ENCODE measurements at regions not wholly inside any gene's neighbourhood (a gene's known extent, or its start where the extent isn't known, plus 50 kb on each side); places are given as distances from the start of the nearest gene placed in this dataset.

DNA sequence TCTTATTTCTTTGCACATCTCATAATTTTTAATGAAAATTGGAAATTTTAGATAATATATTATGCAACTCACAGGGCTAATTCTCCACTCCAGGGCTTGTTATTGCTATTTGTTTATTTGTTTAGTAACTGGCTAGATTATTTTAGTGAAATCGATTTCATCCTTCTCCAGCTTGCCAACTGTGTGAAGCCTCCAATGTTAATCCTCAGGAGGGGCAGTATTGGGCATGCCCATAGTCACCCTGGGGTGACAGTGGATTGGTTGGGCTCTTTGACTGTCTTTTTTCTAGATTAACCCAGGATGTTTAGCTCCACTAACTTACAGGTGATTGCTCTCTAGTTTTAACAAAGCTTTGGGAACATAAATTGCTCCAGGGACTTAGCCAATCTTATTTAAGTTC is 450.1 kb downstream of the BMP2 start:
- Mint-ChIP-seq H3K27ac (no peak overlapping the region), H3K4me3 (no peak overlapping the region), H3K36me3 (ENCODE audit: low read depth) (peaks cover 3% of the 10 kb centered on the region; the same call in 2 of the 3 replicates), H3K4me1 (peaks cover 18% of the 10 kb centered on the region), H3K9me3 (peaks cover 2% of the 10 kb centered on the region; the same call in 1 of the 3 replicates), H3K27me3 (ENCODE audit: insufficient read depth, low read depth, poor library complexity) (no peaks in the 10 kb centered on the region)
- H3F3A ChIP-seq (replicated peaks; ENCODE audit: low read depth): no peaks in the 10 kb centered on the region
- no peaks in the 10 kb centered on the region; the same call in 1 of the 2 replicates for H3K9me2 ChIP-seq (ENCODE audit: insufficient read depth)
- no peak overlapping the region for H3K4me3 ChIP-seq
- no peak overlapping the region for H3K4me2 ChIP-seq
- no peaks in the 10 kb centered on the region for H3K27me3 ChIP-seq (ENCODE audit: insufficient read depth)
- peaks cover 11% of the 10 kb centered on the region; the same call in 1 of the 2 replicates for H3K4me1 ChIP-seq (ENCODE audit: insufficient read depth)
- H3K27ac ChIP-seq (ENCODE audit: low read depth): no peak overlapping the region
- no peak for TF ChIP-seq NANOG (IDR thresholded peaks at IDR 0.05; ENCODE audit: borderline replicate concordance)
- no peak for TF ChIP-seq POLR2AphosphoS5 (IDR thresholded peaks at IDR 0.05; ENCODE audit: low read depth)
- TF ChIP-seq, protein P1, sequence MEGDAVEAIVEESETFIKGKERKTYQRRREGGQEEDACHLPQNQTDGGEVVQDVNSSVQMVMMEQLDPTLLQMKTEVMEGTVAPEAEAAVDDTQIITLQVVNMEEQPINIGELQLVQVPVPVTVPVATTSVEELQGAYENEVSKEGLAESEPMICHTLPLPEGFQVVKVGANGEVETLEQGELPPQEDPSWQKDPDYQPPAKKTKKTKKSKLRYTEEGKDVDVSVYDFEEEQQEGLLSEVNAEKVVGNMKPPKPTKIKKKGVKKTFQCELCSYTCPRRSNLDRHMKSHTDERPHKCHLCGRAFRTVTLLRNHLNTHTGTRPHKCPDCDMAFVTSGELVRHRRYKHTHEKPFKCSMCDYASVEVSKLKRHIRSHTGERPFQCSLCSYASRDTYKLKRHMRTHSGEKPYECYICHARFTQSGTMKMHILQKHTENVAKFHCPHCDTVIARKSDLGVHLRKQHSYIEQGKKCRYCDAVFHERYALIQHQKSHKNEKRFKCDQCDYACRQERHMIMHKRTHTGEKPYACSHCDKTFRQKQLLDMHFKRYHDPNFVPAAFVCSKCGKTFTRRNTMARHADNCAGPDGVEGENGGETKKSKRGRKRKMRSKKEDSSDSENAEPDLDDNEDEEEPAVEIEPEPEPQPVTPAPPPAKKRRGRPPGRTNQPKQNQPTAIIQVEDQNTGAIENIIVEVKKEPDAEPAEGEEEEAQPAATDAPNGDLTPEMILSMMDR (conservative IDR thresholded peaks at IDR 0.05; ENCODE audit: low read depth in 2 of 2): no peak
- no peak for TF ChIP-seq ZNF114 (CRISPR knock-in tag; IDR thresholded peaks at IDR 0.05)
- TF ChIP-seq, protein P2, sequence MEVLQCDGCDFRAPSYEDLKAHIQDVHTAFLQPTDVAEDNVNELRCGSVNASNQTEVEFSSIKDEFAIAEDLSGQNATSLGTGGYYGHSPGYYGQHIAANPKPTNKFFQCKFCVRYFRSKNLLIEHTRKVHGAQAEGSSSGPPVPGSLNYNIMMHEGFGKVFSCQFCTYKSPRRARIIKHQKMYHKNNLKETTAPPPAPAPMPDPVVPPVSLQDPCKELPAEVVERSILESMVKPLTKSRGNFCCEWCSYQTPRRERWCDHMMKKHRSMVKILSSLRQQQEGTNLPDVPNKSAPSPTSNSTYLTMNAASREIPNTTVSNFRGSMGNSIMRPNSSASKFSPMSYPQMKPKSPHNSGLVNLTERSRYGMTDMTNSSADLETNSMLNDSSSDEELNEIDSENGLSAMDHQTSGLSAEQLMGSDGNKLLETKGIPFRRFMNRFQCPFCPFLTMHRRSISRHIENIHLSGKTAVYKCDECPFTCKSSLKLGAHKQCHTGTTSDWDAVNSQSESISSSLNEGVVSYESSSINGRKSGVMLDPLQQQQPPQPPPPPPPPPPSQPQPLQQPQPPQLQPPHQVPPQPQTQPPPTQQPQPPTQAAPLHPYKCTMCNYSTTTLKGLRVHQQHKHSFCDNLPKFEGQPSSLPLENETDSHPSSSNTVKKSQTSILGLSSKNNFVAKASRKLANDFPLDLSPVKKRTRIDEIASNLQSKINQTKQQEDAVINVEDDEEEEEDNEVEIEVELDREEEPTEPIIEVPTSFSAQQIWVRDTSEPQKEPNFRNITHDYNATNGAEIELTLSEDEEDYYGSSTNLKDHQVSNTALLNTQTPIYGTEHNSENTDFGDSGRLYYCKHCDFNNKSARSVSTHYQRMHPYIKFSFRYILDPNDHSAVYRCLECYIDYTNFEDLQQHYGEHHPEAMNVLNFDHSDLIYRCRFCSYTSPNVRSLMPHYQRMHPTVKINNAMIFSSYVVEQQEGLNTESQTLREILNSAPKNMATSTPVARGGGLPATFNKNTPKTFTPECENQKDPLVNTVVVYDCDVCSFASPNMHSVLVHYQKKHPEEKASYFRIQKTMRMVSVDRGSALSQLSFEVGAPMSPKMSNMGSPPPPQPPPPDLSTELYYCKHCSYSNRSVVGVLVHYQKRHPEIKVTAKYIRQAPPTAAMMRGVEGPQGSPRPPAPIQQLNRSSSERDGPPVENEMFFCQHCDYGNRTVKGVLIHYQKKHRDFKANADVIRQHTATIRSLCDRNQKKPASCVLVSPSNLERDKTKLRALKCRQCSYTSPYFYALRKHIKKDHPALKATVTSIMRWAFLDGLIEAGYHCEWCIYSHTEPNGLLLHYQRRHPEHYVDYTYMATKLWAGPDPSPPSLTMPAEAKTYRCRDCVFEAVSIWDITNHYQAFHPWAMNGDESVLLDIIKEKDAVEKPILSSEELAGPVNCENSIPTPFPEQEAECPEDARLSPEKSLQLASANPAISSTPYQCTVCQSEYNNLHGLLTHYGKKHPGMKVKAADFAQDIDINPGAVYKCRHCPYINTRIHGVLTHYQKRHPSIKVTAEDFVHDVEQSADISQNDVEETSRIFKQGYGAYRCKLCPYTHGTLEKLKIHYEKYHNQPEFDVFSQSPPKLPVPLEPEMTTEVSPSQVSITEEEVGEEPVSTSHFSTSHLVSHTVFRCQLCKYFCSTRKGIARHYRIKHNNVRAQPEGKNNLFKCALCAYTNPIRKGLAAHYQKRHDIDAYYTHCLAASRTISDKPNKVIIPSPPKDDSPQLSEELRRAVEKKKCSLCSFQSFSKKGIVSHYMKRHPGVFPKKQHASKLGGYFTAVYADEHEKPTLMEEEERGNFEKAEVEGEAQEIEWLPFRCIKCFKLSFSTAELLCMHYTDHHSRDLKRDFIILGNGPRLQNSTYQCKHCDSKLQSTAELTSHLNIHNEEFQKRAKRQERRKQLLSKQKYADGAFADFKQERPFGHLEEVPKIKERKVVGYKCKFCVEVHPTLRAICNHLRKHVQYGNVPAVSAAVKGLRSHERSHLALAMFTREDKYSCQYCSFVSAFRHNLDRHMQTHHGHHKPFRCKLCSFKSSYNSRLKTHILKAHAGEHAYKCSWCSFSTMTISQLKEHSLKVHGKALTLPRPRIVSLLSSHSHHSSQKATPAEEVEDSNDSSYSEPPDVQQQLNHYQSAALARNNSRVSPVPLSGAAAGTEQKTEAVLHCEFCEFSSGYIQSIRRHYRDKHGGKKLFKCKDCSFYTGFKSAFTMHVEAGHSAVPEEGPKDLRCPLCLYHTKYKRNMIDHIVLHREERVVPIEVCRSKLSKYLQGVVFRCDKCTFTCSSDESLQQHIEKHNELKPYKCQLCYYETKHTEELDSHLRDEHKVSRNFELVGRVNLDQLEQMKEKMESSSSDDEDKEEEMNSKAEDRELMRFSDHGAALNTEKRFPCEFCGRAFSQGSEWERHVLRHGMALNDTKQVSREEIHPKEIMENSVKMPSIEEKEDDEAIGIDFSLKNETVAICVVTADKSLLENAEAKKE (CRISPR knock-in tag; IDR thresholded peaks at IDR 0.05): no peak
- TF ChIP-seq STAT1 (IDR thresholded peaks at IDR 0.05; ENCODE audit: unreplicated experiment): no peak
- TF ChIP-seq, protein P3, sequence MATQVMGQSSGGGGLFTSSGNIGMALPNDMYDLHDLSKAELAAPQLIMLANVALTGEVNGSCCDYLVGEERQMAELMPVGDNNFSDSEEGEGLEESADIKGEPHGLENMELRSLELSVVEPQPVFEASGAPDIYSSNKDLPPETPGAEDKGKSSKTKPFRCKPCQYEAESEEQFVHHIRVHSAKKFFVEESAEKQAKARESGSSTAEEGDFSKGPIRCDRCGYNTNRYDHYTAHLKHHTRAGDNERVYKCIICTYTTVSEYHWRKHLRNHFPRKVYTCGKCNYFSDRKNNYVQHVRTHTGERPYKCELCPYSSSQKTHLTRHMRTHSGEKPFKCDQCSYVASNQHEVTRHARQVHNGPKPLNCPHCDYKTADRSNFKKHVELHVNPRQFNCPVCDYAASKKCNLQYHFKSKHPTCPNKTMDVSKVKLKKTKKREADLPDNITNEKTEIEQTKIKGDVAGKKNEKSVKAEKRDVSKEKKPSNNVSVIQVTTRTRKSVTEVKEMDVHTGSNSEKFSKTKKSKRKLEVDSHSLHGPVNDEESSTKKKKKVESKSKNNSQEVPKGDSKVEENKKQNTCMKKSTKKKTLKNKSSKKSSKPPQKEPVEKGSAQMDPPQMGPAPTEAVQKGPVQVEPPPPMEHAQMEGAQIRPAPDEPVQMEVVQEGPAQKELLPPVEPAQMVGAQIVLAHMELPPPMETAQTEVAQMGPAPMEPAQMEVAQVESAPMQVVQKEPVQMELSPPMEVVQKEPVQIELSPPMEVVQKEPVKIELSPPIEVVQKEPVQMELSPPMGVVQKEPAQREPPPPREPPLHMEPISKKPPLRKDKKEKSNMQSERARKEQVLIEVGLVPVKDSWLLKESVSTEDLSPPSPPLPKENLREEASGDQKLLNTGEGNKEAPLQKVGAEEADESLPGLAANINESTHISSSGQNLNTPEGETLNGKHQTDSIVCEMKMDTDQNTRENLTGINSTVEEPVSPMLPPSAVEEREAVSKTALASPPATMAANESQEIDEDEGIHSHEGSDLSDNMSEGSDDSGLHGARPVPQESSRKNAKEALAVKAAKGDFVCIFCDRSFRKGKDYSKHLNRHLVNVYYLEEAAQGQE (IDR thresholded peaks at IDR 0.05; ENCODE audit: unreplicated experiment): no peak
- no peak for TF ChIP-seq EZH2phosphoT487 (IDR thresholded peaks at IDR 0.05; ENCODE audit: unreplicated experiment)
- no peak for TF ChIP-seq ZNF331 (CRISPR knock-in tag; IDR thresholded peaks at IDR 0.05; ENCODE audit: low read depth)
- TF ChIP-seq EZH2 (IDR thresholded peaks at IDR 0.05; ENCODE audit: low read depth, unreplicated experiment): no peak
- TF ChIP-seq CREB1 (CRISPR knock-in tag; IDR thresholded peaks at IDR 0.05; ENCODE audit: low read depth): no peak
- TF ChIP-seq, protein P4, sequence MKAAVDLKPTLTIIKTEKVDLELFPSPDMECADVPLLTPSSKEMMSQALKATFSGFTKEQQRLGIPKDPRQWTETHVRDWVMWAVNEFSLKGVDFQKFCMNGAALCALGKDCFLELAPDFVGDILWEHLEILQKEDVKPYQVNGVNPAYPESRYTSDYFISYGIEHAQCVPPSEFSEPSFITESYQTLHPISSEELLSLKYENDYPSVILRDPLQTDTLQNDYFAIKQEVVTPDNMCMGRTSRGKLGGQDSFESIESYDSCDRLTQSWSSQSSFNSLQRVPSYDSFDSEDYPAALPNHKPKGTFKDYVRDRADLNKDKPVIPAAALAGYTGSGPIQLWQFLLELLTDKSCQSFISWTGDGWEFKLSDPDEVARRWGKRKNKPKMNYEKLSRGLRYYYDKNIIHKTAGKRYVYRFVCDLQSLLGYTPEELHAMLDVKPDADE (IDR thresholded peaks at IDR 0.05): no peak
- no peak for TF ChIP-seq JUNB (IDR thresholded peaks at IDR 0.05; ENCODE audit: unreplicated experiment)
- no peak overlapping the region for H2AFZ ChIP-seq
- ATAC-seq: no peak
- no peaks in the 10 kb centered on the region for H4K20me1 ChIP-seq (replicated peaks; ENCODE audit: insufficient read depth)
- no peak for DNase-seq (ENCODE audit: low spot score)
- no peaks in the 10 kb centered on the region for H3K79me2 ChIP-seq (replicated peaks; ENCODE audit: insufficient read depth)
- no peaks in the 10 kb centered on the region for H3K36me3 ChIP-seq (ENCODE audit: insufficient read depth)

Data from GM23338 (cell line).